Spleen (tissue), 3 donors: ENCODE measurements at regions not wholly inside any gene's neighbourhood (a gene's known extent, or its start where the extent isn't known, plus 50 kb on each side); places are given as distances from the start of the nearest gene placed in this dataset.

Source experiments
- POLR2A ChIP-seq, 3 donors: fragments of 450-650 bp; IDR thresholded peaks; one replicate each; pipeline ENCODE4 v1.5.1; 2017; ENCODE audit warnings: antibody characterized with exemption in 3 of 3, mild to moderate bottlenecking in 1 of 3
- POLR2AphosphoS5 ChIP-seq, 3 donors: sonication (generic); formaldehyde crosslinking; IDR thresholded peaks; one replicate each; pipeline ENCODE4 v1.5.1; 2017; ENCODE audit warnings: antibody characterized with exemption in 3 of 3

DNA sequence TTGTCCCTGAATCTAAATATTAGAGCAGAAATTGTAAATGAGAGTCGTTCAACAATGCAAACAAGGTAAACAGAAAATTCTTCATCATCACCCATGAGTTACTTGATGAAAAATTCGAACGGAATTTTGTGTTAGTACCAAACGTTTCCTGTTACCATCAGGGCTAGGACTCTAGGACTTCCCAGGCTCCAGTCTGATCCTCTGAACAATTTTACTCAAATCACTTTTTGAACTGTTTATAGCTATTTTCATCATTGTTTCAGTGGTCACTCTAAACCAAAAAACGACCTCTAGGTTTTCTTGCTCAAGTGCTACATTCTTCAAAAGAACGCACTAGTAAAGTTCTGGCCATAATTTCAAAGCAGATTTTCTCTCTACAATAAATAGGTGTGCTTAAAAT, 273.3 kb downstream of the MREG start:
- TF ChIP-seq POLR2AphosphoS5 (IDR thresholded peaks at IDR 0.05) (no peak), POLR2A (IDR thresholded peaks at IDR 0.05) (no peak)
